ENCODE measurements at regions not wholly inside any gene's neighbourhood (a gene's known extent, or its start where the extent isn't known, plus 50 kb on each side); places are given as distances from the start of the nearest gene placed in this dataset.

DNA sequence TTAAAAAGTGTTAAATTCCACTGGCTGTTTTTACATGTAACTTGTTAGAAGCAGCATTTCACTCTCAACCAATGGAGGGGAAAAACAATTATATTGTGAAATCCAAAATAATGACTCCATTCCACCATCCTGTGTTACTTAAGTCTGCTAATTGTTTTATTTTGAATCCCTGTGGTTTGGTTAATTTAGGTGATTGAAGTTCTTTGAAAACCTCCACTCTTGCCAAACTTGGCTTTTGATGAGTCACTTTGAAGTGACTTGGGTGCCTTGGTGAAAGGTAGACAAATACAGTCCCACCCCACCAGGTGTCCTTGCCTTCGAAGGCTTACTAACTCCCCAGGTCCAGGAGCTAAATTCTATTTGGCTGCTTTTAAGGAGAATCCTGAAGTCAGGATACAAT lies 1303.8 kb upstream of the NRXN1 start:
- Histone ChIP-seq H3K36me3 (ENCODE audit: control insufficient read depth, insufficient read depth, low read length, severe bottlenecking) (no peaks in the 10 kb centered on the region), H3K9ac (ENCODE audit: low read length) (no peak overlapping the region), H3K27me3 (replicated peaks; ENCODE audit: control insufficient read depth, insufficient read depth, low read length) (no peaks in the 10 kb centered on the region), H3K4me3 (ENCODE audit: low read length) (no peak overlapping the region), H3K9me3 (ENCODE audit: control insufficient read depth, low read length) (no peaks in the 10 kb centered on the region), H3K4me1 (ENCODE audit: control insufficient read depth, insufficient read depth, low read length) (no peaks in the 10 kb centered on the region)
- DNase-seq (ENCODE audit: low read depth): no peak

DNA sequence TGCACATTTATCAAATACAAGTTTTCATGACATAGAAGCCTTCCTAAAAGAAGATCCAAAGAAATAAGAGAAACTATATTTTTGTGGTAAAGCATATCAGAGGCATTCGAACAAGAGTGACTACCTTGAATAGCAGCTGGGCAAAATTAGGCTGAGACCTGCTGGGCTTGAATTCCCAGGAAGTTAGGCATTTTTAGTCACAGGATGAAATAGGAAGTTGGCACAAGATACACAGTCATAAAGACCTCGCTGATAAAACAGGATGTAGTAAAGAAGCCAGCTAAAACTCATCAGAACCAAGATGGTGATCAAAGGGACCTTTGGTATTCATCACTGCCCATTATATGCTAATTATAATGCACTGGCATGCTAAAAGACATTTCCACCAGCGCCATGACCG lies 1302.3 kb upstream of the NRXN1 start:
- Histone ChIP-seq H3K4me1 (ENCODE audit: control insufficient read depth, insufficient read depth, low read length) (no peaks in the 10 kb centered on the region), H3K4me3 (ENCODE audit: low read length) (no peak overlapping the region), H3K9me3 (ENCODE audit: control insufficient read depth, low read length) (no peaks in the 10 kb centered on the region), H3K27me3 (replicated peaks; ENCODE audit: control insufficient read depth, insufficient read depth, low read length) (no peaks in the 10 kb centered on the region), H3K9ac (ENCODE audit: low read length) (no peak overlapping the region), H3K36me3 (ENCODE audit: control insufficient read depth, insufficient read depth, low read length, severe bottlenecking) (no peaks in the 10 kb centered on the region)
- no peak for DNase-seq (ENCODE audit: low read depth)

DNA sequence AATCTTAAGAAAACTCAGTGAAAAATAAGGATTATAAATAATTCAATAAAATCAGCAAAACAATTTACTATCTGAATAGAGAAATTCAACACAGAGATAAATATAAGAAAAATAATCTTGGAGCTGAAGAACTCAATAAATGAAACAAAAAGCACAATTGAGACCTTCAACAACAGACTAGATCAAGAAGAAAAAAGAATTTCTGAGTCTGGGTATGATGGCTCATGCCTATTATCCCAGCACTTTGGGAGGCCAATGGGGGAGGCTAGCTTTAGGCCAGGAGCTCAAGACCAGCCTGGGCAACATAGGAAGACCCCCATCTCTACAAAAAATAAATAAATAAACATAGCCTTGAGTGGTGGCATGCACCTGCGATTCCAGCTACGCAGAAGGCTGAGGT lies 1295.7 kb upstream of the NRXN1 start:
- Histone ChIP-seq H3K9ac (ENCODE audit: low read length) (no peak overlapping the region), H3K27me3 (replicated peaks; ENCODE audit: control insufficient read depth, insufficient read depth, low read length) (no peaks in the 10 kb centered on the region), H3K4me3 (ENCODE audit: low read length) (no peak overlapping the region), H3K9me3 (ENCODE audit: control insufficient read depth, low read length) (peaks cover 10% of the 10 kb centered on the region), H3K36me3 (ENCODE audit: control insufficient read depth, insufficient read depth, low read length, severe bottlenecking) (no peaks in the 10 kb centered on the region), H3K4me1 (ENCODE audit: control insufficient read depth, insufficient read depth, low read length) (no peaks in the 10 kb centered on the region)
- DNase-seq (ENCODE audit: low read depth): no peak

DNA sequence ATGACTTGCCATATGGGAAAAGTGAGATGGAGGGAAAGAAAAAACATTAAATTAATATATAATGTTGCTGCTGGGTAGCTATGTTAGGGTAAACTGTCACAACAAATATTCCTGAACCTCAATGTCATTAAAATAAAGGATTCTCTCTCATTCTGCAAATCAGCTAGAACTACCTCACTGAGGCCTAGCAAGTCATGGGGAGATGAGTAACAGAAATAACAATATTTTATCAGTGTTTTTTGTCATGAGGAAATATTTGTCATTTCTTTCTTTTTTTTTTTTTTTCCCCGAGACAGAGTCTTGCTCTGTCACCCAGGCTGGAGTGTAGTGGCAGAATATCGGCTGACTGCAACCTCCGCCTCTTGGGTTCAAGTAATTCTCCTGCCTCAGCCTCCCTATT lies 1282.3 kb upstream of the NRXN1 start:
- Histone ChIP-seq H3K9me3 (ENCODE audit: control insufficient read depth, low read length) (no peaks in the 10 kb centered on the region), H3K4me3 (ENCODE audit: low read length) (no peak overlapping the region), H3K9ac (ENCODE audit: low read length) (no peak overlapping the region), H3K36me3 (ENCODE audit: control insufficient read depth, insufficient read depth, low read length, severe bottlenecking) (no peaks in the 10 kb centered on the region), H3K4me1 (ENCODE audit: control insufficient read depth, insufficient read depth, low read length) (no peaks in the 10 kb centered on the region), H3K27me3 (replicated peaks; ENCODE audit: control insufficient read depth, insufficient read depth, low read length) (no peaks in the 10 kb centered on the region)
- DNase-seq (ENCODE audit: low read depth): no peak

DNA sequence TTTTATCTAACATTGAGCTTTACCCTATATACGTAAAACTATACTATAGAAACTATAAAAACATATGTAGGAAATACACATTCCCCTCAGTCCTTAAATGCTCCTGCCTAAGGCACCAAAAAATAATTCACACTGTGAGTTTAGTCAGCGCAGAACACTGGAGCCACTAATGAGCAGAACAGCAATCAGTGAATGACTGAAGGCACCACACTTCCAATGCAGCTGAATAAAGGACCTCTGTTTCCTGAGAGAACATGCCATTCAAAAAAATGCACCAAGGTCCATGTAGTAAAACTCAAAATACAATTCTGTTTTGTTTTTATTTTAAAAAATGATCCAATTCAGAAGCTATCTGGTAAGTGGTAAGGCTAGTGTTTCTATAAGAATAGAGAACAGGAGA lies 1280.6 kb upstream of the NRXN1 start:
- Histone ChIP-seq H3K4me1 (ENCODE audit: control insufficient read depth, insufficient read depth, low read length) (no peaks in the 10 kb centered on the region), H3K4me3 (ENCODE audit: low read length) (no peak overlapping the region), H3K9me3 (ENCODE audit: control insufficient read depth, low read length) (no peaks in the 10 kb centered on the region), H3K27me3 (replicated peaks; ENCODE audit: control insufficient read depth, insufficient read depth, low read length) (no peaks in the 10 kb centered on the region), H3K9ac (ENCODE audit: low read length) (no peak overlapping the region), H3K36me3 (ENCODE audit: control insufficient read depth, insufficient read depth, low read length, severe bottlenecking) (no peaks in the 10 kb centered on the region)
- DNase-seq (ENCODE audit: low read depth): no peak

DNA sequence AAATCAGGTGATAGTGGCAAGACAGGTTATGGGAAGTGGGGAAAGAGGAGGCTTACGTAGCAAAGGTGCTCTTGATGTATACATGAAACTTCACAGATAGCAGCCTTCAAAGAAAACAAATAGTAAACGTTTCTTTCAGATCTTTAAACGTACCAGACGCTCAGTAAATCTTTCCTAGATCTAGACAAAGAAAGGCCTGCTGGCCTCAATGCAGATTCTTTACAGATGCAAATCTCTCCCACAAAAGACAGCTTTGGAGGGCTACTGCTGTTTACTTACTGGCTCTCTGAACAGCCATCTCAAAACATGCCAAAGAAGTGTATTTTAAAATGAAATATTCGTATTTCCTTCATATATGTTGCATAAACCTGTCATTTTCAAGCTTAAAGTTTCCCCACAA lies 1279.9 kb upstream of the NRXN1 start:
- DNase-seq (ENCODE audit: low read depth): no peak
- Histone ChIP-seq H3K9me3 (ENCODE audit: control insufficient read depth, low read length) (no peaks in the 10 kb centered on the region), H3K36me3 (ENCODE audit: control insufficient read depth, insufficient read depth, low read length, severe bottlenecking) (no peaks in the 10 kb centered on the region), H3K4me1 (ENCODE audit: control insufficient read depth, insufficient read depth, low read length) (no peaks in the 10 kb centered on the region), H3K27me3 (replicated peaks; ENCODE audit: control insufficient read depth, insufficient read depth, low read length) (no peaks in the 10 kb centered on the region), H3K4me3 (ENCODE audit: low read length) (no peak overlapping the region), H3K9ac (ENCODE audit: low read length) (no peak overlapping the region)

DNA sequence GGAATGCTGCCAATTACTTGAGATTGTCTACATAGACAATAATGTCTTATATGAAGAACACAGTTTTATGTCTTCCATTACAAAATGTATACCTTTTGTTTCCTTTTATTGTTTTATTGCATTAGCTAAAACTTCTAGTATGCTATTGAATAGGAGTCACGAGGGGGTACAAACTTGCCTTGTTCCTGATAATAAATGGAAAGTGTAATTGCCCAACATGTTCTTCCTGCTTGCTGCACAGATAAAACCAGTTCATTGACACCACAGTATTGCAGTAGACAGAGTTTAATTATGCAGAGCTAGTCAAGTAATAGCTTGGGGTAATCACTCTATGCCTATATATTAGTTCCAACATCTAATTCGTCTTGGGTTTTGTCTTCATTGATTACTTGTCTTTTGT lies 1276.2 kb upstream of the NRXN1 start:
- H3K9me3 ChIP-seq (ENCODE audit: control insufficient read depth, low read length): no peaks in the 10 kb centered on the region
- no peak overlapping the region for H3K4me3 ChIP-seq (ENCODE audit: low read length)
- no peaks in the 10 kb centered on the region for H3K4me1 ChIP-seq (ENCODE audit: control insufficient read depth, insufficient read depth, low read length)
- no peak overlapping the region for H3K9ac ChIP-seq (ENCODE audit: low read length)
- no peak for DNase-seq (ENCODE audit: low read depth)
- H3K27me3 ChIP-seq (replicated peaks; ENCODE audit: control insufficient read depth, insufficient read depth, low read length): no peaks in the 10 kb centered on the region
- H3K36me3 ChIP-seq (ENCODE audit: control insufficient read depth, insufficient read depth, low read length, severe bottlenecking): no peaks in the 10 kb centered on the region

DNA sequence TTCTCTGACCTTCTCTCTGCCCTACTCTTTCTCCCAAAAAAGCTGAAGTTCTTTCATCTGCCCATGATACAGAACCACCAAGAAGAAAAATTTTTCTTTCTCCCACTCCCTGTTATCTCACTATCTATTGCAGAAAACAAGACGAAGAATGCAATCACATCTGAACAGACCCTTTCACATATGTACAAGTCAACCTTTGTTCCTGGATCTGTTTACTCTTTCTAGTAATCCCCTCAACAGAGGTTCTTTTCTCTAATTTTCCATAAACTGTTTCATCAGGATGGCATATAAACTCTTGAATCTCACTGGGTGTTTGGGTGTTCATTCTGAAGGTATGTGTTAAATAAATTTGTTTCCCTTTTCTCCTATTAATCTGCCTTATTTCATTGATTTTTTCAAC lies 1262.7 kb upstream of the NRXN1 start:
- no peaks in the 10 kb centered on the region for H3K27me3 ChIP-seq (replicated peaks; ENCODE audit: control insufficient read depth, insufficient read depth, low read length)
- no peaks in the 10 kb centered on the region for H3K36me3 ChIP-seq (ENCODE audit: control insufficient read depth, insufficient read depth, low read length, severe bottlenecking)
- H3K9me3 ChIP-seq (ENCODE audit: control insufficient read depth, low read length): peaks cover 4% of the 10 kb centered on the region
- H3K9ac ChIP-seq (ENCODE audit: low read length): no peak overlapping the region
- no peak overlapping the region for H3K4me3 ChIP-seq (ENCODE audit: low read length)
- H3K4me1 ChIP-seq (ENCODE audit: control insufficient read depth, insufficient read depth, low read length): no peaks in the 10 kb centered on the region
- no peak for DNase-seq (ENCODE audit: low read depth)

DNA sequence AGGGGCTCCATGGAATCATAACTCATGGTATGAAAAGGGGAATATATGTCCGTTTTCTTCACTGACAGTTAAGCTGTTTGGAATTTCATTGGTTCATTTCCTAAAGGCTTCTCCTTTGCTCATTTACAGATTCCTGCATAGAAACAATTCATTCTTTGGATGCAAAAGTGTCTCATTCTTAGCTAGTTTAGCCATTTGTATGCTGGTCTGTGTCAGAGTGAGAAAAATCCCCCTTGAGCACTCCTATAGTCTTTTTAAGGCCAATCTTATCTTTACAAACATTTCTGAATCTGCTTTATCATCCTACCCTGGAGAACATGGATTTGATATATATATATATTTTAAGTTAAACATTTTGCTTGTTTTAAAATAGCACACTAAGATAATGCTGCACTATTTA lies 1260.9 kb upstream of the NRXN1 start:
- no peak overlapping the region for H3K9ac ChIP-seq (ENCODE audit: low read length)
- H3K4me3 ChIP-seq (ENCODE audit: low read length): no peak overlapping the region
- no peaks in the 10 kb centered on the region for H3K27me3 ChIP-seq (replicated peaks; ENCODE audit: control insufficient read depth, insufficient read depth, low read length)
- no peaks in the 10 kb centered on the region for H3K36me3 ChIP-seq (ENCODE audit: control insufficient read depth, insufficient read depth, low read length, severe bottlenecking)
- no peaks in the 10 kb centered on the region for H3K9me3 ChIP-seq (ENCODE audit: control insufficient read depth, low read length)
- H3K4me1 ChIP-seq (ENCODE audit: control insufficient read depth, insufficient read depth, low read length): no peaks in the 10 kb centered on the region
- DNase-seq (ENCODE audit: low read depth): no peak

DNA sequence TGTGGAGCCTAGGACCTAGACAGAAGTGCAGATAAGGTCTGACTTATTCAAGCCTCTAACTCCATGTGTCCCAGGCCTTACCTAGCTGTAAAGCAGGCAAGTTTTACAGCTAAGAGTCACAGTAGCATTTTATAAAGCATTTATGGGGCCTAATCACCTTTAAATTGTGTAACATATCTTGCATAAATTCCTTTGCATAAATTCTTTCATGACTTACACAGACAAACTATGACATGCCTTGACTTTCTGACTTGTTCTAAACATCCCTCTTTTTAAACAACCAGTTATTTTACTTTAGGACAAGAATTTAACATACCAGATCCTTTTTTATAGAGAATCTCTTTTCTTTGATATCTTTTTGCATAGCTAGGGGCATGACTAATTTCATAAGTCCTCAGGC lies 1257.8 kb upstream of the NRXN1 start:
- DNase-seq (ENCODE audit: low read depth): peak; percentile 20
- Histone ChIP-seq H3K4me3 (ENCODE audit: low read length) (no peak overlapping the region), H3K9me3 (ENCODE audit: control insufficient read depth, low read length) (no peaks in the 10 kb centered on the region), H3K36me3 (ENCODE audit: control insufficient read depth, insufficient read depth, low read length, severe bottlenecking) (no peaks in the 10 kb centered on the region), H3K27me3 (replicated peaks; ENCODE audit: control insufficient read depth, insufficient read depth, low read length) (no peaks in the 10 kb centered on the region), H3K9ac (ENCODE audit: low read length) (no peak overlapping the region), H3K4me1 (ENCODE audit: control insufficient read depth, insufficient read depth, low read length) (no peaks in the 10 kb centered on the region)

DNA sequence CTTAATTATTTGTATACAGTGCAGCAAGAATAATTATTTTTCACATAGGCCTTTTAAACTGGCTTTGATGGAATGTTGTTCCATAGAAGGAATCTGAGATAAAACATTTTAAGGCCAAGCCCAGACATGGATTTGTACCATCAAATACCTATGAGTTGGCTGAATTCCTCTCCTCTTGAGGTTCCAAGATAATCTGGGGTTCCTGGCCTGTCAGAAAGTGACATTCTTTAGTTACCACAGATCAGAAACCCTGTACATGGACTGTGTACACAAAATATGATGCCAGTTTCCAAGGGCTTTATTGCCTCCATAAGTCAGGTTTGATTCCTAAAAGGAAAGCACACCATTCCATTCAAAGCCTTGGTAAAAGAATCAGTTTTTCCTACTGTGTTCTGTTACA lies 1256.7 kb upstream of the NRXN1 start:
- Histone ChIP-seq H3K9ac (ENCODE audit: low read length) (no peak overlapping the region), H3K4me3 (ENCODE audit: low read length) (no peak overlapping the region), H3K36me3 (ENCODE audit: control insufficient read depth, insufficient read depth, low read length, severe bottlenecking) (no peaks in the 10 kb centered on the region), H3K4me1 (ENCODE audit: control insufficient read depth, insufficient read depth, low read length) (no peaks in the 10 kb centered on the region), H3K27me3 (replicated peaks; ENCODE audit: control insufficient read depth, insufficient read depth, low read length) (no peaks in the 10 kb centered on the region), H3K9me3 (ENCODE audit: control insufficient read depth, low read length) (no peaks in the 10 kb centered on the region)
- DNase-seq (ENCODE audit: low read depth): peak; percentile 46

DNA sequence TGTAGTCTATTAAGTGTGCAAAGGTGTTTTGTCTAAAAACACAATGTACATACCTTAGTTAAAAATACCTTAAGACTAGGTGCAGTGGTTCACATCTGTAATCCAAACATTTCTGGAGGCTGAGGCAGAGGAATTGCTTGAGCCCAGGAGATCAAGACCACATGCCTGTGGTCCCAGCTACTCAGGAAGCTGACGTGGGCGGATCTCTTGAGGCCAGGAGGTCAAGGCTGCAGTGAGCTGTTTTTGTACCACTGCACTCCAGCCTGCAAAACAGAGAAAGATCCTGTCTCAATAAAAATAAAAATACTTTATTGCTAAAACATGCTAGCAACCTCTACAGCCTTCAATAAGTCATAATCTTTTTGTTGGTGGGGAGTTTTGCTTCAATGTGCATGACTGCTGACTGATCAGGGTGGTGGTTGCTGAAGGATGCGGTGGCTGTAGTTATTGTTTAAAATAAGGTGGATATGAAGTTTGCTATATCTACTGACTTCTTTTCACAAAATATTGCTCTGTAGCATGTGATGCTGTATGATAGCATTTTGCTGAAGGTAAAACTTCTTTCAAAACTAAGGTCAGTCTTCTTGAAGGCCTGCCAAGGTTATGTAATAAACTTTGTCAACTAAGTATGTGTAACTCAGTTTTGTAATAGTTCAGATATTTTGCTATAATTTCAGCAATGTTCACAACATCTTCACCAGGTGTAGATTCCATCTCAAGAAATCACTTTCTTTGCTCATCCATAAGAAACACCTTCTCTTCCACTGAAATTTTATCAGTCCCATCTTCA lies 1238.0 kb upstream of the NRXN1 start:
- DNase-seq (ENCODE audit: low read depth): peak; percentile 56
- Histone ChIP-seq H3K27me3 (replicated peaks; ENCODE audit: control insufficient read depth, insufficient read depth, low read length) (no peaks in the 10 kb centered on the region), H3K9ac (ENCODE audit: low read length) (no peak overlapping the region), H3K9me3 (ENCODE audit: control insufficient read depth, low read length) (peaks cover 7% of the 10 kb centered on the region), H3K4me3 (ENCODE audit: low read length) (no peak overlapping the region), H3K4me1 (ENCODE audit: control insufficient read depth, insufficient read depth, low read length) (no peaks in the 10 kb centered on the region), H3K36me3 (ENCODE audit: control insufficient read depth, insufficient read depth, low read length, severe bottlenecking) (no peaks in the 10 kb centered on the region)
